Activated T-cell treated with anti-CD3 and anti-CD28 coated beads, Interleukin-2, amount 50 U/mL, for 4 hours (primary cell): ENCODE measurements at regions not wholly inside any gene's neighbourhood (a gene's known extent, or its start where the extent isn't known, plus 50 kb on each side); places are given as distances from the start of the nearest gene placed in this dataset.

Experiments used
- ATAC-seq, 2 donors: fragments of 200-7000 bp; cut with Tn5 transposase; one replicate each; pipeline ENCODE4 v1.10.0; 2021
- DNase-seq: peaks from one replicate; pipeline ENCODE4 v3.0.0-alpha.2; 2020
- H3K27me3 Mint-ChIP-seq: one replicate; pipeline ENCODE4 v1.8.0; 2021; ENCODE audit warnings: low read depth, mixed read lengths
- H3K36me3 Mint-ChIP-seq: one replicate; pipeline ENCODE4 v1.8.0; 2022; ENCODE audit warnings: mixed read lengths; ENCODE audit not compliant: insufficient read depth
- H3K4me1 Mint-ChIP-seq: one replicate; pipeline ENCODE4 v1.8.0; 2021; ENCODE audit warnings: low read depth, mixed read lengths
- H3K4me3 Mint-ChIP-seq: one replicate; pipeline ENCODE4 v1.8.0; 2021; ENCODE audit warnings: mild to moderate bottlenecking, moderate library complexity, mixed read lengths
- H3K9me3 Mint-ChIP-seq: one replicate; pipeline ENCODE4 v1.8.0; 2021; ENCODE audit warnings: mixed read lengths

DNA sequence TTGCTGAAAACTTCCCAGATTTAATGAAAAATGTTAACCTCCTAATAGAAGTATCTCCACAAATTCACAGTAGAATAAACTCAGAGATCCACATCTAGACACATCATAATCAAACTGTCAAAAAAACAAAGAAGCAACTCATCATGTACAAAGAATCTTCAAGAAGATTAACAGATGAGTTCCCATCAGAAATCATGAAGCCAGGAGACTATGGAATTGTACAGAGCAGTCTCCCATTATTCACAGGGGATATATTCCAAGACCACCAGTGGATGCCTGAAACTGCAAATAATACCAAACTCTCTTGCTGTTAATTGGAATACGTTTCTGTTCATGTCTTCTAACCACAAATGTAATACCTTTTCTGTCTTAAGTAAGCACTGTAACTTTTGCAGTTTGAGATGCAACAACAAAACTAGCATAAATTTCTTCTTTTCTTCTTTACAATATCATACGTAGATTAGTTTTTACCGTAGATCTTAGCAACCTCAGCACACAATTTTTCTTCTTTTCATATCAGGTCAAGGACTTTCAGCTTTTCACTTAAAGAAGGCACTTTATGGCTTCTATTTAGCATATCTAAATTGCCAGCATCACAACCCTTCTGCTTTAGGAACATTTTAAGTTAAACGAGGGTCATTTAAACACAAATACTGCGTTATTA is 70.3 kb upstream of the MIR17HG start:
- Mint-ChIP-seq H3K9me3 (no peaks in the 10 kb centered on the region), H3K4me1 (no peaks in the 10 kb centered on the region), H3K27me3 (no peaks in the 10 kb centered on the region), H3K36me3 (no peaks in the 10 kb centered on the region), H3K4me3 (no peak overlapping the region)
- ATAC-seq (no peak), DNase-seq (no peak)

- H3K4me1 Mint-ChIP-seq = no peaks in the 10 kb centered on the region
- H3K9me3 Mint-ChIP-seq = no peaks in the 10 kb centered on the region
- no peaks in the 10 kb centered on the region for H3K36me3 Mint-ChIP-seq
- no peak overlapping the region for H3K4me3 Mint-ChIP-seq
- H3K27me3 Mint-ChIP-seq = peaks cover 1% of the 10 kb centered on the region
- DNase-seq = no peak
- no peak for ATAC-seq
Observed at GRCh38 chr13:91278291-91278690, 69.2 kb upstream of the MIR17HG start.

- Mint-ChIP-seq H3K4me1 (no peaks in the 10 kb centered on the region), H3K9me3 (no peaks in the 10 kb centered on the region), H3K4me3 (no peak overlapping the region), H3K36me3 (no peaks in the 10 kb centered on the region), H3K27me3 (peaks cover 3% of the 10 kb centered on the region)
- DNase-seq = no peak
- no peak for ATAC-seq
Observed at GRCh38 chr13:91278888-91279287, 68.6 kb upstream of the MIR17HG start.

GRCh38 chr13:91280801-91281200 is 66.7 kb upstream of the MIR17HG start:
- Mint-ChIP-seq H3K4me3 (no peak overlapping the region), H3K27me3 (peaks cover 5% of the 10 kb centered on the region), H3K36me3 (no peaks in the 10 kb centered on the region), H3K9me3 (no peaks in the 10 kb centered on the region), H3K4me1 (no peaks in the 10 kb centered on the region)
- DNase-seq = no peak
- no peak for ATAC-seq

DNA sequence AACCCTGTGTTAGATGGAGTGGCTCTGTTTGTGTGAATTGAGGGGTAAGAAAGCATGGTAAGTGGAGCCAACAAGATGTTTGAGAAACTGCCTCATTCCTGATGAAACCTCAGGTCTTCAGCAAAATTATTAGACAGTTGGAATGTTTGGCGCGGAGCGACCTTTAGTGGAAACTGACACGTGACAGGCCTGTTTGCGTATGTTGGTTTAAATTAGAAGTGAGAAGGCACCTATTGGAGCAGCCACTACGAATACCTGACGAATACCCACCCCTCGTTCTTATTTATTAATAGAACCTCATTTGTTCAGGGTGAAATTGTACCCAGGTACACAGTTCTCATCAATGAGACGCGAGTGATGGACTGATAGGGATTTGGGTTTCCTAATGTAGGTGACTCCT is 63.2 kb upstream of the MIR17HG start:
- H3K9me3 Mint-ChIP-seq = no peaks in the 10 kb centered on the region
- H3K27me3 Mint-ChIP-seq = peaks cover 7% of the 10 kb centered on the region
- H3K4me1 Mint-ChIP-seq = no peaks in the 10 kb centered on the region
- H3K36me3 Mint-ChIP-seq = no peaks in the 10 kb centered on the region
- ATAC-seq = no peak
- no peak overlapping the region for H3K4me3 Mint-ChIP-seq
- no peak for DNase-seq

- Mint-ChIP-seq H3K27me3 (peaks cover 7% of the 10 kb centered on the region), H3K4me3 (no peak overlapping the region), H3K36me3 (no peaks in the 10 kb centered on the region), H3K9me3 (no peaks in the 10 kb centered on the region), H3K4me1 (no peaks in the 10 kb centered on the region)
- no peak for ATAC-seq
- DNase-seq = no peak
Observed at GRCh38 chr13:91286317-91286716, 61.2 kb upstream of the MIR17HG start.

GRCh38 chr13:91291078-91291477 is 56.4 kb upstream of the MIR17HG start:
- H3K4me3 Mint-ChIP-seq = no peak overlapping the region
- no peaks in the 10 kb centered on the region for H3K4me1 Mint-ChIP-seq
- peaks cover 10% of the 10 kb centered on the region for H3K27me3 Mint-ChIP-seq
- no peak for DNase-seq
- ATAC-seq = no peak
- no peaks in the 10 kb centered on the region for H3K36me3 Mint-ChIP-seq
- H3K9me3 Mint-ChIP-seq = no peaks in the 10 kb centered on the region

DNA sequence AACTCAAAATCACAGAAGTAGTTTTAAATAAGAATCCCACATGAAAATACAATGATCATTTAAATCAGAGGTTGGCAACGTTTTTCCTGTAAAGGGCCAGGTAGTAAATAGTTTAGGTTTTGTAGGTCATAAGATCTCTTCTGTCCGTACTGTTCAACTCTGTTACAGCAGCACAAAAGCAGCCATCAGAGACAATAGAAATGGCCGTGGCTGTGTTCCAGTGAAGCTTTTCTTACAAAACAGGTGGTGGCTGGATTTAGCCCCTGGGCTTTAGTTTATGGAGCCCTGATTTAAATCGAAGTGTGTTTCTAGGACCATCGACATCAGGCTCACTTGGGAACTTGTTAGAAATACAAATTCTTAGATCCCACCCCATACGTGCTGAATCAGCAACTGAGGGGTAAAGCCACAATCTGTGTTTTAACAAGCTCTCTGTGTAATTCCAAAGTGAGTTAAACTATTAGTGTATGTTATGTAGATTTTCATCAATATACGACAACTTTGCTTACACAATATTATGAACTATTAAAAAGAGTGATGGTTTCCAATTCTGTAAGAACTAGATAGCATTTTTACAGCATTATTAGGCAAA is 54.8 kb upstream of the MIR17HG start:
- no peak overlapping the region for H3K4me3 Mint-ChIP-seq
- ATAC-seq = no peak
- peaks cover 14% of the 10 kb centered on the region for H3K27me3 Mint-ChIP-seq
- H3K36me3 Mint-ChIP-seq = no peaks in the 10 kb centered on the region
- no peaks in the 10 kb centered on the region for H3K4me1 Mint-ChIP-seq
- H3K9me3 Mint-ChIP-seq = no peaks in the 10 kb centered on the region
- DNase-seq = no peak

DNA sequence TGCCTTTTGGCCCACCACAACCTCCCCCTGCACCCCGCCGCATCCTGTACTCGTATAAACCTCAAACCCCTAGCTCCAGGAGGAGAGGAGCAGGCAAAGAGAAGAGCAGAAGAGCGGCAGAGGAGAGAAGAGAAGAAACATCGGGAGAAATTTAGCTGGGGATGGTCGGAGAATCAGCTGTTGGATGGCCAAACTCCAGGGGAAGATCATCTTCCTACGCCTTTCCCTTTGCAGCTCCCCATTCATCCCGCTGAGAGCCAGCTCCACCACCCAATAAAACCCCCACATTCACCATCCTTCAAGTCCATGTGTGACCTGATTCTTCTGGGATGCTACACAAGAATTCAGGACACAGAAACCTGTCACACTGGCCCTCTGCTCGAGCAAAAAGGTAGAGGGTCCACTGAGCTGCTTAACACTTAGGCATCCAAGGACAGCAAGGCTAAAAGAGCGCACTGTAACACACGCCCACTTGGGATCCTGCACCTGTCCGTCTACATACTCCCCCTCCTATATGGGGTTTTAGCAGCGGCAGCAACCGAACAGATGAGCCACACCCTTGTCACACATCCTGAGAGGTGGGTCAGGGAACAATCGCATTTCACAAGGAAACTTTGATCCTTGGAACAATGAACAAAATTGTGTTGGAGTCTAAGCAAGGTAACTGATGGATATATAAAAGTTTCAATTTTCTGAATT is 51.6 kb upstream of the MIR17HG start:
- no peak for DNase-seq
- H3K27me3 Mint-ChIP-seq = peaks cover 14% of the 10 kb centered on the region
- H3K4me1 Mint-ChIP-seq = no peaks in the 10 kb centered on the region
- no peaks in the 10 kb centered on the region for H3K9me3 Mint-ChIP-seq
- no peak overlapping the region for H3K4me3 Mint-ChIP-seq
- no peaks in the 10 kb centered on the region for H3K36me3 Mint-ChIP-seq
- ATAC-seq = no peak

- no peaks in the 10 kb centered on the region for H3K36me3 Mint-ChIP-seq
- DNase-seq (no peak), ATAC-seq (no peak)
- no peaks in the 10 kb centered on the region for H3K9me3 Mint-ChIP-seq
- H3K27me3 Mint-ChIP-seq = peaks cover 14% of the 10 kb centered on the region
- no peaks in the 10 kb centered on the region for H3K4me1 Mint-ChIP-seq
- no peak overlapping the region for H3K4me3 Mint-ChIP-seq
Observed at GRCh38 chr13:91297503-91297902, 50.0 kb upstream of the MIR17HG start.
